SJSA1 (cell line): ENCODE measurements at regions not wholly inside any gene's neighbourhood (a gene's known extent, or its start where the extent isn't known, plus 50 kb on each side); places are given as distances from the start of the nearest gene placed in this dataset.
"Not testable (repeated sequence)": the region's sequence is repeated elsewhere in the genome, so short reads cannot be mapped to it uniquely, and the experiment has no call there.

ENCODE experiments used
- DNase-seq, 2 experiments: peaks; one replicate each; pipeline ENCODE4 v3.0.0-alpha.2; 2015 to 2020; ENCODE audit warnings: low spot score in 2 of 2, low read depth in 1 of 2
- H3K27ac ChIP-seq: fragments of 250-450 bp; sonication (Bioruptor Pico); 2 replicates; pipeline ENCODE4 v1.5.1; 2020; ENCODE audit warnings: mild to moderate bottlenecking, moderate library complexity
- H3K27me3 ChIP-seq: fragments of 250-450 bp; sonication (Bioruptor Pico); replicated peaks from 2 replicates; pipeline ENCODE4 v1.5.1; 2020; ENCODE audit warnings: mild to moderate bottlenecking, moderate library complexity
- H3K36me3 ChIP-seq: fragments of 250-450 bp; sonication (Bioruptor Pico); 2 replicates; pipeline ENCODE4 v1.5.1; 2020; ENCODE audit warnings: mild to moderate bottlenecking
- H3K4me1 ChIP-seq: fragments of 250-450 bp; sonication (Bioruptor Pico); replicated peaks from 2 replicates; pipeline ENCODE4 v1.6.1; 2021; ENCODE audit warnings: mild to moderate bottlenecking
- H3K4me3 ChIP-seq: fragments of 250-450 bp; sonication (Bioruptor Pico); 2 replicates; pipeline ENCODE4 v1.5.1; 2020; ENCODE audit warnings: mild to moderate bottlenecking
- H3K9me3 ChIP-seq: fragments of 250-450 bp; sonication (Bioruptor Pico); replicated peaks from 2 replicates; pipeline ENCODE4 v1.5.1; 2020; ENCODE audit warnings: mild to moderate bottlenecking

DNA sequence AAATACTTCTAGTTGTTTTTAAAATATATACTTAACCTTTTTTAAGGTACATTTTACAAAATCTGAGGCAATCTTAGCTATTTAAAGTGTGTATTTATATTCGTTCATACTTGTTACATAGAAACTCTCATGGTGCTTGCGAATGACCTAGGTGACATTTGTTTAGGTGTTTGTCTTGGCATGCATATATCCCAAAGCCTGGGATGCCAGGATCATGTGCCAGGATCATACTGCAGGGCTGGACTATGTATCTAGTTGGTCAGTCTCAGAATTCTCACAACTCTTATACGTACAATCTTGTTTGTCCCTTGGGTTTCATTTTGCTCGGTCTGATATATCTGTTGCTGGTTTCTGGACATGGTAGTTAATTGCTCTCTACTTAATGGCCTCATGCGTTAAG is 109.9 kb upstream of the WIPF3 start:
- not testable (repeated sequence) for H3K4me1 ChIP-seq, DNase-seq

DNA sequence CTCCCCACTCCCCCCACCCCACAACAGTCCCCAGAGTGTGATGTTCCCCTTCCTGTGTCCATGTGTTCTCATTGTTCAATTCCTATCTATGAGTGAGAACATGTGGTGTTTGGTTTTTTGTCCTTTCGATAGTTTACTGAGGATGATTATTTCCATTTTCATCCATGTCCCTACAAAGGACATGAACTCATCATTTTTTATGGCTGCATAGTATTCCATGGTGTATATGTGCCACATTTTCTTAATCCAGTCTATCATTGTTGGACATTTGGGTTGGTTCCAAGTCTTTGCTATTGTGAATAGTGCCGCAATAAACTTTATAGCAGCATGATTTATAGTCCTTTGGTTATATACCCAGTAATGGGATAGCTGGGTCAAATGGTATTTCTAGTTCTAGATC is 106.6 kb upstream of the WIPF3 start:
- DNase-seq, H3K27ac ChIP-seq, H3K4me3 ChIP-seq, H3K4me1 ChIP-seq, H3K27me3 ChIP-seq, H3K36me3 ChIP-seq, H3K9me3 ChIP-seq: not testable (repeated sequence)

More for the DNA sequence above, 109.9 kb upstream of the WIPF3 start:
- not testable (repeated sequence) for H3K9me3 ChIP-seq, H3K27me3 ChIP-seq, H3K36me3 ChIP-seq, H3K4me3 ChIP-seq, H3K27ac ChIP-seq

- H3K36me3 ChIP-seq, H3K9me3 ChIP-seq, H3K4me1 ChIP-seq, H3K4me3 ChIP-seq, H3K27ac ChIP-seq, DNase-seq, H3K27me3 ChIP-seq: not testable (repeated sequence)
Measured at GRCh38 chr7:29701540-29701939, 104.8 kb upstream of the WIPF3 start.

- not testable (repeated sequence) for H3K36me3 ChIP-seq, H3K9me3 ChIP-seq, H3K4me1 ChIP-seq, H3K27me3 ChIP-seq, H3K27ac ChIP-seq, H3K4me3 ChIP-seq, DNase-seq
Measured at GRCh38 chr7:29703830-29704229, 102.5 kb upstream of the WIPF3 start.

GRCh38 chr7:29709002-29709401 is 97.3 kb upstream of the WIPF3 start:
- DNase-seq, H3K4me1 ChIP-seq, H3K27ac ChIP-seq: not testable (repeated sequence)

DNA sequence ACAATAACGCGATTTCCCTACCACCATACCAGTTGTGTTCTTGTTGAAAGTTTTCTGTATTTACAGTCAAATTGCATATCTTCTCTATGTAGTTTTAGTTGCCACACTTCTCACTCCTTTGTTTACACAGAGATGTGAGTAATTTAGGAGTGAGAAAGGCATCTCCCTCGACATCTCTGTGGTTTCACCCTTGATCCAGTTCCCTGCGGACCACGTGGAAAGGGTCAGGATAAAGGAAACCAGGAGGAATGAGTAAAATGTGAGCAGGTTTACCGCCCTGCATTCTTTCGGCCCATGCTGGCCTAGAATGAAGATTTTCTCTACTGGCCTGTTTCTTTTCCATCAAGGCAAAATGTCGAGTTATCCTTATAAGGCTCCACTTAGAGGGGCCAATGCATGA is 83.2 kb upstream of the WIPF3 start:
- peak; percentile 87 to 88 for DNase-seq
- H3K9me3 ChIP-seq, H3K27me3 ChIP-seq, H3K4me3 ChIP-seq, H3K36me3 ChIP-seq: not testable (repeated sequence)
- peak overlapping the region; percentile 41 for H3K27ac ChIP-seq
- H3K4me1 ChIP-seq = peaks cover 13% of the 10 kb centered on the region

More at GRCh38 chr7:29709002-29709401, 97.3 kb upstream of the WIPF3 start:
- not testable (repeated sequence) for H3K9me3 ChIP-seq, H3K36me3 ChIP-seq, H3K27me3 ChIP-seq, H3K4me3 ChIP-seq

DNA sequence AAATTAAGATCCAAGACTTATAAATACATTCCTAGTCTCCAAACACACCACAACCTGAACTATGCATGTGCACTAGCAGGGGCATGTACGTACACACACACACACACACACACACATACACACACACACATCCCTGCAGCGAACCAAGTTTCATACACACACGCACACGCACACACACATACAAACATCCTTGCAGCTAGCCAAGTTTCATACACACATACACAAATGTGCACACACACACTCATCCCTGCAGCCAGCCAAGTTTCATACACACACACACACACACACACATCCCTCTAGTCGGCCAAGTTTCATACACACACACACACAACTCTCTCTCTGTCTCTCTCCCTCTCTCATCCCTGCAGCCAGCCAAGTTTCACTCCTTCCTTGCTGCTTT is 82.7 kb upstream of the WIPF3 start:
- DNase-seq = peak in 1 of 2 experiments; percentile 53
- Histone ChIP-seq H3K9me3 (no peaks in the 10 kb centered on the region), H3K36me3 (no peaks in the 10 kb centered on the region), H3K27ac (peak overlapping the region; percentile 41), H3K4me3 (no peak overlapping the region), H3K27me3 (no peaks in the 10 kb centered on the region), H3K4me1 (peaks cover 13% of the 10 kb centered on the region)

GRCh38 chr7:29729534-29730165 is 76.7 kb upstream of the WIPF3 start:
- peak; percentile 81 to 90 for DNase-seq
- Histone ChIP-seq H3K27ac (peak overlapping the region; percentile 25; the same call in 1 of the 2 replicates), H3K4me1 (peaks cover 18% of the 10 kb centered on the region)
- H3K36me3 ChIP-seq, H3K4me3 ChIP-seq, H3K9me3 ChIP-seq, H3K27me3 ChIP-seq: not testable (repeated sequence)

GRCh38 chr7:29734246-29734731 is 72.0 kb upstream of the WIPF3 start:
- H3K9me3 ChIP-seq = no peaks in the 10 kb centered on the region
- no peak overlapping the region for H3K27ac ChIP-seq
- DNase-seq = no peak
- H3K4me1 ChIP-seq = peaks cover 13% of the 10 kb centered on the region
- no peaks in the 10 kb centered on the region for H3K27me3 ChIP-seq
- H3K4me3 ChIP-seq = no peak overlapping the region
- no peaks in the 10 kb centered on the region for H3K36me3 ChIP-seq

DNA sequence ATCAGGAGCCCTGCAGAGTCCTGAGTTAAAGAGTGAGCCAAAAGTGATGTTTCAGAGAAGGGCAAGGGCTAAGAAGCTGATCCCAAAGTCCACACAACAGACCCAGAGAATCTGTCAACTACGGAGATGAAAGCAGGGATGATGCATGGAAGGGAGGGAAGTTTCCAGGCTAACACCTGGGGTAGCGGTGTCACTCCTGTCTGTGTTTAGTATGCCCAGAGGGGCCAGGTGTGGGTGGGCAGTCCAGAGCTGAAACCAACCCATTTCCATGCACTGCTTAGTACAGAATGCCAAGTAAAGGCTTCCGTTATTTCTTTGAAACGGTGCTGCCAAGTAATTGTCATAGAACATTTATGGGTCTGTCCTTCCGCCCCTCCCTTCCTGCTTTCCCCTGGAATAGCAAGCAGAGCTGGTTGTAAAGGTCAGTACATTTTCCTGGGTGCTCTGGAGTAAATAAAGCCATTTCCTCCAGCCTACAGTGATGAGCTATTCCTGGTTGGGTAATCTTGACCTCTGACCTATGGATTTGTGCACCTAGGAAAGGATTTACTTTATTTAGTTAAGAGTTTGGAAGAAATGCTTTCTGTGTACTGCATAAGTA is 58.6 kb upstream of the WIPF3 start:
- not testable (repeated sequence) for H3K27me3 ChIP-seq, DNase-seq, H3K9me3 ChIP-seq, H3K4me3 ChIP-seq, H3K36me3 ChIP-seq, H3K4me1 ChIP-seq, H3K27ac ChIP-seq

- Histone ChIP-seq H3K4me3 (no peak overlapping the region), H3K27me3 (no peaks in the 10 kb centered on the region), H3K36me3 (no peaks in the 10 kb centered on the region), H3K9me3 (no peaks in the 10 kb centered on the region), H3K4me1 (no peaks in the 10 kb centered on the region), H3K27ac (no peak overlapping the region)
- DNase-seq = peak in 1 of 2 experiments; percentile 21
Measured at GRCh38 chr7:29748286-29749099, 57.8 kb upstream of the WIPF3 start.

GRCh38 chr7:29749701-29750321 is 56.5 kb upstream of the WIPF3 start:
- Histone ChIP-seq H3K36me3 (no peaks in the 10 kb centered on the region), H3K27me3 (no peaks in the 10 kb centered on the region; the same call in 1 of the 2 replicates), H3K27ac (no peak overlapping the region), H3K9me3 (no peaks in the 10 kb centered on the region), H3K4me3 (no peak overlapping the region), H3K4me1 (no peaks in the 10 kb centered on the region)
- no peak for DNase-seq

- not testable (repeated sequence) for H3K9me3 ChIP-seq, H3K4me3 ChIP-seq, H3K36me3 ChIP-seq, H3K4me1 ChIP-seq, DNase-seq, H3K27ac ChIP-seq, H3K27me3 ChIP-seq
Measured at GRCh38 chr7:29750373-29750940, 55.9 kb upstream of the WIPF3 start.
